SK-N-MC (cell line): ENCODE measurements at regions not wholly inside any gene's neighbourhood (a gene's known extent, or its start where the extent isn't known, plus 50 kb on each side); places are given as distances from the start of the nearest gene placed in this dataset.

Experiments used
- EZH2 ChIP-seq: fragments of 200-600 bp; sonication (generic); IDR thresholded peaks from one replicate; pipeline ENCODE4 v1.6.1; 2017; ENCODE audit warnings: antibody characterized with exemption
- FOXP2 ChIP-seq: optimal IDR thresholded peaks from 2 replicates; pipeline ENCODE3; 2011; ENCODE audit warnings: mild to moderate bottlenecking, moderate library complexity; ENCODE audit not compliant: insufficient read depth; ENCODE audit errors: extremely low read length, control extremely low read depth
- POLR2AphosphoS5 ChIP-seq: IDR thresholded peaks from 2 replicates; pipeline ENCODE4 v1.6.1; 2012; ENCODE audit warnings: mild to moderate bottlenecking, low read depth, low read length, borderline replicate concordance

DNA sequence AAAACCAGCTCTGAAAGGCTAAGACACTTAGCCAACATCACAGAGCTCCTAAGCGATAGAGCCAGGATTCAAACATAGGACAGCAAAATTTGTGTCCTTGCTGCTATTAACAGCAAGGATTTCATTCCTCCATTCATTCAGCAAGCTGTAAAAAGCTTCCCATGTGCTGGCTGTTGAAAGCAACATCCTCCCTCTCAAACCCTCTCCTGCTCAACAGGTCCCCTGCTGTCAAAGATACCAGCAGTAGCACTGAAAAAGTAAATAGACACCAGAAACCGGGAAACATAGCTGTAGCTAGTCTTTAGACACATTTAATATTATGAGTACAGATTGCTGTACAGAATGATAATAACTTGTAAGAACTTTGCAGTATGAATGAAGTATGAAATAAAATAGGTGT is 52.6 kb upstream of the ADAMTSL1 start:
- TF ChIP-seq POLR2AphosphoS5 (no peak), EZH2 (no peak), FOXP2 (no peak)
